ENCODE measurements at regions not wholly inside any gene's neighbourhood (a gene's known extent, or its start where the extent isn't known, plus 50 kb on each side); places are given as distances from the start of the nearest gene placed in this dataset.

GRCh38 chr13:40388617-40389016 lies 277.8 kb downstream of the FOXO1 start:
- no peak for DNase-seq (ENCODE audit: low spot score)

- no peak for DNase-seq (ENCODE audit: low spot score)
Observed at GRCh38 chr13:40389081-40389641, 277.3 kb downstream of the FOXO1 start.

- DNase-seq (ENCODE audit: low spot score): no peak
Observed at GRCh38 chr13:40390401-40390916, 276.0 kb downstream of the FOXO1 start.

- DNase-seq (ENCODE audit: low spot score): no peak
Observed at GRCh38 chr13:40391788-40392187, 274.7 kb downstream of the FOXO1 start.

- no peak for DNase-seq (ENCODE audit: low spot score)
Observed at GRCh38 chr13:40394304-40394985, 272.0 kb downstream of the FOXO1 start.

- DNase-seq (ENCODE audit: low spot score): no peak
Observed at GRCh38 chr13:40398065-40398464, 268.4 kb downstream of the FOXO1 start.

GRCh38 chr13:40399756-40400155 lies 266.7 kb downstream of the FOXO1 start:
- DNase-seq (ENCODE audit: low spot score): no peak

GRCh38 chr13:40401911-40402776 lies 264.3 kb downstream of the FOXO1 start:
- DNase-seq (ENCODE audit: low spot score): no peak

GRCh38 chr13:40402931-40403431 lies 263.5 kb downstream of the FOXO1 start:
- no peak for DNase-seq (ENCODE audit: low spot score)

- DNase-seq (ENCODE audit: low spot score): no peak
Observed at GRCh38 chr13:40403509-40404241, 262.8 kb downstream of the FOXO1 start.

GRCh38 chr13:40404407-40404806 lies 262.0 kb downstream of the FOXO1 start:
- DNase-seq (ENCODE audit: low spot score): no peak

- DNase-seq (ENCODE audit: low spot score): no peak
Observed at GRCh38 chr13:40404967-40405716, 261.3 kb downstream of the FOXO1 start.

GRCh38 chr13:40406405-40407120 lies 259.9 kb downstream of the FOXO1 start:
- DNase-seq (ENCODE audit: low spot score): no peak

- no peak for DNase-seq (ENCODE audit: low spot score)
Observed at GRCh38 chr13:40407567-40407966, 258.9 kb downstream of the FOXO1 start.

GRCh38 chr13:40408602-40409001 lies 257.8 kb downstream of the FOXO1 start:
- DNase-seq (ENCODE audit: low spot score): no peak

GRCh38 chr13:40409278-40409677 lies 257.2 kb downstream of the FOXO1 start:
- DNase-seq (ENCODE audit: low spot score): no peak

GRCh38 chr13:40410315-40410714 lies 256.1 kb downstream of the FOXO1 start:
- DNase-seq (ENCODE audit: low spot score): no peak

GRCh38 chr13:40420160-40420740 lies 246.2 kb downstream of the FOXO1 start:
- DNase-seq (ENCODE audit: low spot score): no peak

GRCh38 chr13:40422588-40423235 lies 243.7 kb downstream of the FOXO1 start:
- DNase-seq (ENCODE audit: low spot score): no peak

- DNase-seq (ENCODE audit: low spot score): no peak
Observed at GRCh38 chr13:40428354-40428753, 238.1 kb downstream of the FOXO1 start.
